HG03095 (cell line): ENCODE measurements at regions not wholly inside any gene's neighbourhood (a gene's known extent, or its start where the extent isn't known, plus 50 kb on each side); places are given as distances from the start of the nearest gene placed in this dataset.
"Not testable (repeated sequence)": the region's sequence is repeated elsewhere in the genome, so short reads cannot be mapped to it uniquely, and the experiment has no call there.

Source experiments
- ATAC-seq: cut with Tn5 transposase; IDR thresholded peaks from one replicate; pipeline ENCODE4 v1.9.1; 2021; ENCODE audit warnings: moderate library complexity; ENCODE audit not compliant: unreplicated experiment

- ATAC-seq: no peak
Observed at GRCh38 chr20:53776858-53777257, 183.2 kb upstream of the ZNF217 start.

DNA sequence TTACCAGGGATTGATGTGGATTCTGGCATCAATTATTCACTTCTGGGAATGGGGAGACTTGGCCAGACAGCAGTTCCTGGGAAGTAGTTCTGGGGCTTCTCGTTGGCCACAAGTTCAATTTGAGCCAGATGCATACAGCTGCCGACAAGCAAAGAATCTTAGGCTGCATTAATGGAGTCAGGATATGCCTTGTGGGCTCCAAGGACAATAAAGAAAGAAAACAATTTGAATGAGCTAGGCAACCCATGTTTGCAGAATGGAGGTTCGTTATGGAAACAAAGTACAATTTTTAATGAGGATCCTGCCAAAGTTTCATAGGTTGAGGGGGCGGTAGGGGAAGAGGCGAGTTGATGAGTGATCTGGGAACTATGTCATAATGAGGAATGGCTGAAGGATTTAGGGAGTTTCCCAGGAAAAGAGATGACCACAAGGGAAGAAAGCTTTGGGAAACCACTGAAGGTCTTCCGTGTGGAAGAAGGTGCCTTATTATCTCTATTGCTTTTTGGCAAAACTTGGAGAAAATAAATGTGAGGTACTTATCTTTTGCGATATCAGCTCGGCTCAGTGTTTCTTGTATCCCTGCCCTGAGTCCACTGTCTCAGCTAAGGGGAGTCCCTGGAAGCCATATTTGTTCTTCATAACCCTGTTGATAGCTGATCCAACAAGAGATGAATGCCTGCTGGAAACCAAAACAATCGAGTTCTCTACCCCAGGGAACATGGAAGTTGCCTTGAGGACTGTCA lies 181.0 kb upstream of the ZNF217 start:
- ATAC-seq: no peak

GRCh38 chr20:53773792-53774401 lies 180.3 kb upstream of the ZNF217 start:
- no peak for ATAC-seq

DNA sequence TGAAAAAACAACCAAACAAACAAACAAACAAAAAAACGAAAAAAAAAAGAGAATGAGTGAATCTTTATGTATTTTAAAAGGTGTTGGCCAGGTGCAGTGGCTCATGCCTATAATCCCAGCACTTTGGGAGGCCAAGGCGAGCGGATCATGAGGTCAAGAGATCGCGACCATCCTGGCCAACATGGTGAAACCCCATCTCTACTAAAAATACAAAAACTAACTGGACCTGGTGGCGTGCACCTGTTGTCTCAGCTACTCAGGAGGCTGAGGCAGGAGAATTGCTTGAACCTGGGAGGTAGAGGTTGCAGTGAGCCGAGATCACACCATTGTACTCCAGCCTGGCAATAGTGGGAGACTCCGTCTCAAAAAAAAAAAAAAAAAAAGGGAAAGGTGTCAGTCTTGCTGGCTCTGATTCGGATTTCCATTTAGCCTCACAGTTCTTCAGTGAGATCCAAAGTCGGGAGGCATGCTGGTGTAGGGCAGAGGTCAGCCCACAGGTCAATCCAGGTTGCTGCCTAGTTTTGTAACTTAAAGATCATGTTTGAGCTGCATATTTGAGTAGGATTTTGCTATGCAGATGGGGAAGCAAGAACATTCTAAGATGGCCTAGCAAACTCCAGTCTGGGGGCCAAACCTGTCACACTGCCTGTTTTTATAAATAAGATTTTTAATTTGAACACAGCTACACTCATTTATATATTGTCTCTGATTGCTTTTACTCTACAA lies 179.6 kb upstream of the ZNF217 start:
- ATAC-seq: not testable (repeated sequence)

DNA sequence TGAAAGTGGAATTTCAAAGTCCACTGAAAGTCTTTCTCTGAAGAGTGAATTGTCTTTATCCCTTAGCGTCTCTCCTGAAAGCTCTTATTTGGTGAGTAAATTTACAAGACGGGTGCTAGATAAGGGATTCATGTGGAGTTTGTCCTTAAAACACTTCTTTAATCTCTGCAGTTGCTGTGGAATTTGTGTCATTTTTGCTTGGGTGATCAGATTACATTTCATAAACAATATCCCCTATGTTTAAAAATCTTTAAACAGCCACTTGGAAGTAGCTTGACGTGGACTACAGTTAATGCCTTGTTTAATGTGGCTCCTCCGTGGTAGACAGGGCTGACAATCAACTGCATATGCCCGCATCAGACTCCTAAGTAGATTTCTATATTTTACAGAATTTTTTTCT lies 175.4 kb upstream of the ZNF217 start:
- no peak for ATAC-seq

- ATAC-seq: no peak
Observed at GRCh38 chr20:53768329-53768728, 174.7 kb upstream of the ZNF217 start.

GRCh38 chr20:53767206-53767930 lies 173.7 kb upstream of the ZNF217 start:
- ATAC-seq: no peak

DNA sequence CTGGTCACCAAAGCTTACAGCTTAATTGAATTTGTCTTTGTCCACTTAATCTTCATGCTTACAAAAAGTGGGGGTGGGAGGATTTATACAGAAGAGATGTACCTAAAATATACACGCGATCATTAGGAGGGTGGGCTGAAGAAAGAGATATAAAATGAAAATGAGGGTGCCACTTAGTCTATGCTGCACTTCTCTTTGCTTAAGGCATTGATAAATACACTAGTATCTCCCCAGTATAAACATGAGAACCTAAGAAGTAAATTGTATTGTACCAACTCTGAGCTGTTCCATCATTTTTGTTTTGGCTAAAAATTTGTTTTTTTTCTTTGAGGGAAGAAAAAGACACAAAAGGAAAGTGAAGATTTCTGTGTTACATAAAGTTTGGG lies 170.8 kb upstream of the ZNF217 start:
- ATAC-seq: no peak

DNA sequence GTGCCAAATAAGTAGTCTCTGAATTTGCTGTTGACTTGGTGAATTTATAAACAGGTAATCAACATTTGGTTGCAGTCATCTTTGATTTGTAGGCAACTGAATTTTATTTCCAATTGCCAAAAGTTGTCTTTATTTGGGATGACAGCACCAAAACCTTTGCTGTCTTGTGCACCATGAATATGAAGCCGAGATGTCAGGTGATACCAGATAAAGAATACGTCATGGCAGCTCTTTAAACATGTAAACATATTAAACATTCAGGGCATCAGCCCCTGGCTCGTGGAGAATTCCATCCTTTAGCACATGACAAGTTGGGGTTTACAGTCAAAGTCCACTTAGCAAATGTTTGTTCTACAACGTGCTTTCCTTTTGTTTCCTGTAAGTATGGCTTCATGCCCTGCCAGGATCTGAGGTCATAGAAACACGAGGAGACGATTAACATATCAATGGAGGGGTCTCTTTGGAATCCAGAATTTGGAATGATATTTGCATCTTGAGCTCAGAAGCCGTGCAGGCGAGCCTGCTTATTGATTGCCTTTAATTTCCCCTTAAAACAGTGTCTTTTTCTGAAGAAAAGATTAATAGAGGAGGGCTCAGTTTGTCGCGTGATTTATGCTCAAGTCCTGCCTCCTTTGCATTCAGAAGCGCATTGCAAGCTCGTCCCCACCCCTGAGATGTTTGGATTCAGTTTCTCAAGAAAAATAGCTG lies 170.2 kb upstream of the ZNF217 start:
- no peak for ATAC-seq

GRCh38 chr20:53762423-53762798 lies 168.8 kb upstream of the ZNF217 start:
- ATAC-seq: not testable (repeated sequence)

DNA sequence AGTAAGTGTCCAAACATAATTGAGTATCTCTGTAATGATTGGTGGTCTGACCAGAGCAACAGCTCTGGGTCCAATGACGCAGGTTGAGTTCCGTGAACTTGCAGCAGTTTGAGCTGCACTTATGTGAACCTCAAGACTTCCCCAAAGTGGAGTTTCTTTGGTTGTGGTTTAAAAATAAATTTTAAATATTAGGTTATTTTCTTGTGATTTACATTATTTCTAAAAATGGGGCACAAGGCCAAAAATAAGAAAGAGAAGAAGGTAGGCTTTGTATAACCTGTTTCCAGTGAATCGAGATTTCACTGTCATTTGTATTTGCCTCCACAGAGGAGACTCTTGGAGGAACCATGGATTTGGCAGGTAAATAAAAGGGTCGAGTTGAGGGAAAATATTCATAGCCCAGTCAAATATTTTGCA lies 166.4 kb upstream of the ZNF217 start:
- peak; percentile 57 for ATAC-seq

GRCh38 chr20:53757472-53757913 lies 163.9 kb upstream of the ZNF217 start:
- no peak for ATAC-seq

DNA sequence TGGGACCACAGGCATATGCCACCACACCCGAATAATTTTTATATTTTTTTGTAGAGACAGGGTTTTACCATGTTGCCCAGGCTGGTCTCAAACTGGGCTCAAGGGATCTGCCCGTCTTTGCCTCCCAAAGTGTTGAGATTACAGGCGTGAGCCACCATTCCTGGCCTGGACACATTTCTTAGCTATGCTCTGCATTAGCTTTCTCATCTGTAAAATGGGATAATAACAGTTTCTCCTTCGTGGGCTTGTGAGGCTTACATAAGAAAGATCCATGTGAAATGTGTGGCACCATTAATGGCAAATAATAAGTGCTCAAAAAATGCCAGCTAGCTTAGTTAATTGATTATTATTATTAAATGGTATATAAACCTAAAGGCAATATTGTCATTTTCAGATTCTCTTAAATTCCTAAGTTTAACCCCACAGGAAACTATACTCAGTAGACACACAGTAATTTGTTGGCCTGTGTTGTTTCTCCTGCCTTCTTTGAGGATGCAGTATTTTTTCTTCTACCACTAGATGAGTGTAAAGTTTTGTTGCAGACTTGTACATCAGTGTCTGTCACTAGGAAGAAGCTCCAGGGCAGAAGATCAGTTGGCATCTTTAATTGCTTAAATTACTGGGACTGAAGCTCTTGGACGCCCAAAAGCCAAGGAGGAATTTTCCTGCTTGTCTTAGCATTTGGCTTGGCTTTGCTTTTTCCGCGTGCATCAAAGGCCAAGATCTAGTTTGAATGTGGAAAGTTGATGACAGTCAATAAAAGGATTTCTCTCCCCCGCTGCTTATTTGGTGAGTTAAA lies 162.3 kb upstream of the ZNF217 start:
- no peak for ATAC-seq

- ATAC-seq: no peak
Observed at GRCh38 chr20:53753880-53754459, 160.3 kb upstream of the ZNF217 start.

- no peak for ATAC-seq
Observed at GRCh38 chr20:53752971-53753879, 159.6 kb upstream of the ZNF217 start.

GRCh38 chr20:53752583-53752970 lies 158.9 kb upstream of the ZNF217 start:
- no peak for ATAC-seq

DNA sequence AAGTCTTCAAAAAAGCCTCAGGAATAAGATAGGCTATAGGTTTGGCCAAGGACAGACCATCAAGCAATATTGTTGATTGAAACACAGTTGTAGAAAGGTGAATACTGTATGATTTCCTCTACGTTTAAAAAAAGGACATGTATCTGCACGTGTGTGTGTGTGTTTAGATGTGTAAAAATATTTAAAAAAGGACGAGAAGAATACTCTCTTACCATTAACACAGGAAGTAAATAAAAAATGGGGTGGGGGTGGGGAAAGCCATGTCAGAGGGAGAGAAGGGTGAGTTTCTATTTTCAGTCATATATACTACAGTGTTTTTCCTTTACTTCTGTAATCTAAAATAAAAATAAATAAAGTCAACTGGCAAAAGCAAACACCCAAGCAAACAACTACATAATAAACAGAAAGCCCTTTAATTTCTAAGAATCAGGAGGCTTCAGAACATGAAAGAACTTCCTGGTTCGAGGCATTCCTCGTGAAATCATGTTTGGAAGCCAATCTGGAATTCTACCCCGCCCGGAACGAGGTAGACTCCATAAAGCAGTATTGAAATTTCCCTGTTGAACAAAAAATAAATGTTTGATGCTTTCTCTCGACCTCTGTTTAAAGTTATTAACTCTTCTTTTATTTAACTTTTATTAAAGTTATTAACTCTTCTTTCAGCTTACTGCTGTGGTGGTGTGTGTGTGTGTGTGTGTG lies 158.1 kb upstream of the ZNF217 start:
- peak; percentile 1 for ATAC-seq
